ENCODE measurements at regions not wholly inside any gene's neighbourhood (a gene's known extent, or its start where the extent isn't known, plus 50 kb on each side); places are given as distances from the start of the nearest gene placed in this dataset.
A peak's percentile ranks its signal among the peaks of the same experiment; 100 is the strongest.
"Not testable (repeated sequence)": the region's sequence is repeated elsewhere in the genome, so short reads cannot be mapped to it uniquely, and the experiment has no call there.

GRCh38 chr17:63293323-63294075 is 152.6 kb downstream of the CYB561 start:
- peak; percentile 37 for DNase-seq (ENCODE audit: low read depth)

GRCh38 chr17:63294776-63295175 is 151.3 kb downstream of the CYB561 start:
- DNase-seq (ENCODE audit: low read depth) = no peak

- no peak for DNase-seq (ENCODE audit: low read depth)
Measured at GRCh38 chr17:63295288-63295687, 150.8 kb downstream of the CYB561 start.

- no peak for DNase-seq (ENCODE audit: low read depth)
Measured at GRCh38 chr17:63295839-63296590, 150.1 kb downstream of the CYB561 start.

GRCh38 chr17:63298916-63299315 is 147.2 kb downstream of the CYB561 start:
- not testable (repeated sequence) for DNase-seq (ENCODE audit: low read depth)

GRCh38 chr17:63304704-63305261 is 141.3 kb downstream of the CYB561 start:
- no peak for DNase-seq (ENCODE audit: low read depth)

- DNase-seq (ENCODE audit: low read depth) = no peak
Measured at GRCh38 chr17:63305857-63306256, 140.2 kb downstream of the CYB561 start.

- no peak for DNase-seq (ENCODE audit: low read depth)
Measured at GRCh38 chr17:63306855-63307254, 139.3 kb downstream of the CYB561 start.

- no peak for DNase-seq (ENCODE audit: low read depth)
Measured at GRCh38 chr17:63308272-63308671, 137.8 kb downstream of the CYB561 start.

- DNase-seq (ENCODE audit: low read depth) = no peak
Measured at GRCh38 chr17:63309021-63309420, 137.1 kb downstream of the CYB561 start.

- DNase-seq (ENCODE audit: low read depth) = no peak
Measured at GRCh38 chr17:63311416-63311937, 134.6 kb downstream of the CYB561 start.

- DNase-seq (ENCODE audit: low read depth) = no peak
Measured at GRCh38 chr17:63314761-63315160, 131.3 kb downstream of the CYB561 start.

GRCh38 chr17:63316100-63316499 is 130.0 kb downstream of the CYB561 start:
- DNase-seq (ENCODE audit: low read depth) = no peak

- DNase-seq (ENCODE audit: low read depth) = no peak
Measured at GRCh38 chr17:63317166-63317840, 128.8 kb downstream of the CYB561 start.

- DNase-seq (ENCODE audit: low read depth) = no peak
Measured at GRCh38 chr17:63325808-63326207, 120.3 kb downstream of the CYB561 start.

GRCh38 chr17:63329876-63330275 is 116.2 kb downstream of the CYB561 start:
- DNase-seq (ENCODE audit: low read depth) = no peak

GRCh38 chr17:63331301-63332061 is 114.6 kb downstream of the CYB561 start:
- no peak for DNase-seq (ENCODE audit: low read depth)

- DNase-seq (ENCODE audit: low read depth) = no peak
Measured at GRCh38 chr17:63332286-63332685, 113.8 kb downstream of the CYB561 start.

- DNase-seq (ENCODE audit: low read depth) = no peak
Measured at GRCh38 chr17:63333869-63334268, 112.2 kb downstream of the CYB561 start.

- DNase-seq (ENCODE audit: low read depth) = no peak
Measured at GRCh38 chr17:63335831-63336230, 110.3 kb downstream of the CYB561 start.

GRCh38 chr17:63337579-63337978 is 108.5 kb downstream of the CYB561 start:
- DNase-seq (ENCODE audit: low read depth) = no peak

GRCh38 chr17:63338272-63338671 is 107.8 kb downstream of the CYB561 start:
- no peak for DNase-seq (ENCODE audit: low read depth)
